Renal cortex interstitium (tissue), 11 donors: ENCODE measurements at regions not wholly inside any gene's neighbourhood (a gene's known extent, or its start where the extent isn't known, plus 50 kb on each side); places are given as distances from the start of the nearest gene placed in this dataset.

Experiments used
- DNase-seq, 11 donors: peaks; one replicate each; pipeline ENCODE4 v3.0.0-alpha.2; 2013; ENCODE audit warnings: low read depth in 9 of 11, low spot score in 4 of 11; ENCODE audit errors: extremely low read depth in 1 of 11

GRCh38 chr2:139872032-139872431 lies 1091.8 kb upstream of the NXPH2 start:
- no peak for DNase-seq

- DNase-seq = no peak
Measured at GRCh38 chr2:139867601-139868226, 1087.5 kb upstream of the NXPH2 start.

DNA sequence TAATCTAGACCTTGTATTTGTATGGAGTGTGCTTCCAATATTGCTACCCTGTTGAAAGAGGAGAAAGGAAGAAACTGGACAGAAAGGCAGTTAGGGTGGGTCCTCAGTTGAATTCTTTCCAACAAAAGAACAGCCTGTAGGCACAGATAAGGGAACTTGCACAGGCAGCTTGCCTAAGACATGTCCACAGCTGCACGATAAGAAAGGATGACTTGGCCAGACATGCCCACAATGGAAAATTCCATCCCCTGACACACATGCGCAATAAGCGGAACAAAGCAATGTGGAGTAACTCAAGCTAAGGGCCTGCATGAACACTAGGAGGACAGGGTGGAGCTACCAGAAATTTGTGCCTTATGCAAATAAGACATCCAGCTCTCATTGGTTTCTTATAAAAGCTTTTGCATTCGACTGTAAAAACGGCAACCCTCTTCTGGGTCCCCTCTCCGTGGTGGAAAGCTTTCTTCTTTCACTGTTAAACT lies 1084.7 kb upstream of the NXPH2 start:
- DNase-seq = no peak

DNA sequence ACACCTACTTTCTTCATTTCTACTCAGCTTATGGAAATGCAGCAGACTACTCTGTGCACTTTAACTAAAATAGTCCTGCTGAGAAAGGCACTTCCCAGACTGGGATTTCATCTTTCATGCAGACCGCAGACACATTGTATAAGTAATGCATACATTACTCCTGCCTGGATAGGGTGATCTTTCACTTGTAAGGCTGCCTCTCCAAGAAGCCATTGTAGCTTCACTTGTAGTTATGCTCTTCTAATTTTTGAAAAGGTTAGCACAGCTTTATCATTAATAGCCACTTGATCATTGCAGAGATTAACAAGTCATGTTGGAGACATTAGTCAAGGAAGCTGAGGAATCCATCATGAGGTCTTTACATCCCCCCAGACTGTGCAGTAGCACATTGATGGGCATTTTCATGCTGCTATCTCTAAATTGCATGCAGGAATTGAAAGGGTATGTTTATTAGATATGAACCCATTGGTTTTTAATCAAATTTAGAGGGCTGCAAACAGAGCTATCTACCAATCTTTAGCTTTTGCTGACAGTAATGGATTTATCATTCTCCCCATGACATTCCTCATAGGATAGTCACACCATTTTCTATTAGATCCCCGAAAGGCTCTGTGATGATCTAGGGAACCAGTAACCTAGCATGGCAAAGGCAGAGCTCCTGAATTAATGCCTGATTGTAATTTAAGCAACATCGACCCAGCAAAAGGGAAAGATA lies 1074.7 kb upstream of the NXPH2 start:
- no peak for DNase-seq

DNA sequence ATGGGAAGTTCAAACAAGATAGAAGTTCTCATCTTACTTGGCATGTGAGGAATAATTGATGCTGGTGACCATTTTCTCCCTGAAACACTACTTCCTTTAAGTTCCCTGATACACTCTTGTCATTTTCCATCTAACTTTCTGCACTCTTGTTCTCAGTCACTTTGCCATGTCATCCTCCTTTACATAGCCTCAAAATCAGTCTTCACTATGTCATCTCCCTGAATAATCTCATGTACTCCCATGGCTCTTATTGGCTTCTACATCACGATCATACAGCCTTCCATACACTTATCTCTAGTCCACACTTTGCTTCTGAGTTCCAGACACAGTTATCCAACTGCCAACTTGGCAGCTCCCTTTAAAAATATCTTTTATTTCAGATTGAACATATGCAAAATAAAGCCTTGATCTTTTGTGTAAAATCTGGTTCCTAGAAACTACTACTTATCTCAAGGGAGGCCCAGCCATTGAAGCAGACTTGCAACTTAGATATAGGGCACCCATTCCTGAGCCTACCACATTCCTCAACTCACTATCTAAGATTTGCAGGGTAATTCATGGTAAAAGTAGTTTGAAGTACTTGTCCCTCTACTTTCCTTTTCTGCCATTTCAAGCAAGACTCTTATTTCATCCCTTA lies 1070.2 kb upstream of the NXPH2 start:
- DNase-seq = no peak

DNA sequence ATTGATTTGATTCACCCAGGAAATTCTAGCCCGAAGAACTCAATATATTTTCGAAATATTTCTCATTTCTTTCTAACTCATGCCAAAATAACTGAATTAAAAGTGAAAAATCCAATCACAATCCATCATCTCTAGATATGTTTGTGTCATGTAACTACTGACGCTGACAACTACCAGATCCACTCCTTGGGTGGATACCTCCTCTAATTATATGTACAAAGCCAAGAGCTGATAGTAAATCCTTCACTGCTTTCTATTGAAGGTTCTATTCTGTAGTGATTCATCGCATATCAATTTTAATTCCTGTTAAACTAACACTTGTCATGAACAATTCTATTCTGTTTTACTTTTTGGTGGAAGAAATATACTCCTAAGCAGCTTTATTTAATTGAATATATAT lies 1056.6 kb upstream of the NXPH2 start:
- no peak for DNase-seq

DNA sequence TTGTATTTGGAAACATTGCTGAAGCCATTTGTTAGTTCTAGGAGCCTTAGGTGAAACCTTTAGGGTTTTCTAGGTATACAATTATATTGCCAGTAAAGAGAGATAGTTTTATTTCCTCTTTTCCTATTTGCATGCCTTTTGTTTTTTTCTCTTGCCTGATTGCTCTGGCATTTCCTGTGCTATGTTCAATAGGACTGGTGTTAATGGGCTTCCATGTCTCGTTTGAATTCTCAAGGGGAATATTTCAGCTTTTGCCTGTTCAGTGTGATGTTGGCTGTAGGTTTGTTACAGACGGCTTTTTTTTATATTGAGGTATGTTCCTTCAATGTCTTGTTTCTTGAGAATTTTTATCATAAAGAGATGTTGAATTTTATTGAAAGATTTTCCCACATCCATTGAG lies 1054.9 kb upstream of the NXPH2 start:
- DNase-seq = no peak

DNA sequence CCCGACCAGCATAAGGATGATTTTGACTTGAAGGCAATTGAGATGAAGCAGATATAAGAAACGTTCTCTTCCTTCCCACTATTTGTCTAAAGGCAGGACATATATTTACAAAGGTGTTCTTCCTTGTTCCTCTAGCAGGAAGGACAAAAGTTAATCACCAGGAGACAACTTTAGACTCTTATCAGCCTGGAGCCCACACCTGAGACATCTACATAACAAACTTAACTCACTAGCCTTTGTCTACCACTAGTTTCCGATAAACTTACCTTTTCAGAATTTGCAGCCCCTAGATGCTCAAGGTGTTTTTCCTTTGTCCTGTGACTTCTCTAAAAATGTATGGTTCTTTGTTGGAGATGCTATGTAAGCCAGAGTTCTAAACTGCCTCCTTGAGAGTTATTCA lies 1047.8 kb upstream of the NXPH2 start:
- DNase-seq = no peak

DNA sequence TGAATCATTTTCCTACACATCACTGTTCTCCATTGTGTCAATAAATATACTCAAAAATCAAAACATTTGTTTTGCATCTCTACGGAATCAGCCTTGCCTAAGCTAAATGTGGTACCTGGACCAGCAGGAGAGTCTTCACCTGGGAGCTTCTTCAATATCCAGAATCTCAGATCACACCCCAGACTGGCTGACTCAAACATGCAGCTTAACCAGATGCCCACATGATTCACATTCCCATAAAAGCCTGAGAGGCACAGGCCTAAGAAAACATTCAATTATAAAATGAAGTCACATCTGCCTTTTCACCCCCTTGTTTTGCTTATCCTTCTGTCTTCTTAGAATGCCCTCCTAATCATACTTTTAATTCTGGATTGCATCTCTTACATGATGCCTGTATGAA lies 1045.5 kb upstream of the NXPH2 start:
- DNase-seq = no peak

DNA sequence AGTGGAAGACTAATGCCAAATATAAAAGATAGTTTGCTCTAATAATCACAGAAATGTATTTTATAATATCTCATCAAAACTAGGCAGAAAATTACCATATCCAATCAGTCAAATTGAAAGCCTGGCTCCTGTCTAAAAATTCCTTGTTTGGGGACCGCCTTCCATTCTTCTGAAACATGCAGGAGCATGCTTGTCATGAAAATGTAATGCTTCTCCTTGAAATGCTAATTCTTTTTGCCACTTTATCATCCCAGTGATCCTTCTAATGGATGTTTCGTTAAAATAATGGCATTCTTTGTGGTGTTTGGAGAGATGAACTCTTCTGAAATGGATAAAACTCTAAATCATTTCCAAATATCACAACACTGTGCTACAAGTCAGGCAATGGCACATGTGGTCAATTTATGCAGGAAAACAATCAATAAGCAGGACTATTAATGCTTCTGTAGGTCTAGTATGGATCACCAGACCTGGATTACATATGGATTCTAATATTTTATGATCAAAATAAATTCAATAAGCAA lies 1039.1 kb upstream of the NXPH2 start:
- no peak for DNase-seq

- DNase-seq = no peak
Measured at GRCh38 chr2:139814458-139814857, 1034.3 kb upstream of the NXPH2 start.

- DNase-seq = no peak
Measured at GRCh38 chr2:139813340-139813739, 1033.2 kb upstream of the NXPH2 start.

- DNase-seq = no peak
Measured at GRCh38 chr2:139805441-139805840, 1025.3 kb upstream of the NXPH2 start.

DNA sequence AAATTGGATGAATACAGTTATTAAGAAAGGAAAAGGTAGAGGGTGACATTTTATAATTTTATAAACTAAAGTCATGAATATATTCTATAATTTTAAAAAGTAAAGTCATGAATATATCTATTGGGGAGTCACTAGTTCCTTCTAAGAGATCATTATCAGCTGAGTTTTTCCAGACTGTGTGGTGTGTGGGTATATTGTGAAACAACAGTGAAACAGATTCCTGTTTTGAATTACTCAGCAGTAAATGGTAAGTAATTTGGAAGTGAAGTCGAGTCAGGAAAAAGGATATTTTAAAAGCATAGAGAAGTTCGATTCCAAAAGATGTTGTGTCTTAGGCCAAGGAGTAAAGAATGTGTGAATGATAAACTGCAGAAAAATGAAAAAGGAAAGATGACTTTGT lies 1018.2 kb upstream of the NXPH2 start:
- DNase-seq = no peak

DNA sequence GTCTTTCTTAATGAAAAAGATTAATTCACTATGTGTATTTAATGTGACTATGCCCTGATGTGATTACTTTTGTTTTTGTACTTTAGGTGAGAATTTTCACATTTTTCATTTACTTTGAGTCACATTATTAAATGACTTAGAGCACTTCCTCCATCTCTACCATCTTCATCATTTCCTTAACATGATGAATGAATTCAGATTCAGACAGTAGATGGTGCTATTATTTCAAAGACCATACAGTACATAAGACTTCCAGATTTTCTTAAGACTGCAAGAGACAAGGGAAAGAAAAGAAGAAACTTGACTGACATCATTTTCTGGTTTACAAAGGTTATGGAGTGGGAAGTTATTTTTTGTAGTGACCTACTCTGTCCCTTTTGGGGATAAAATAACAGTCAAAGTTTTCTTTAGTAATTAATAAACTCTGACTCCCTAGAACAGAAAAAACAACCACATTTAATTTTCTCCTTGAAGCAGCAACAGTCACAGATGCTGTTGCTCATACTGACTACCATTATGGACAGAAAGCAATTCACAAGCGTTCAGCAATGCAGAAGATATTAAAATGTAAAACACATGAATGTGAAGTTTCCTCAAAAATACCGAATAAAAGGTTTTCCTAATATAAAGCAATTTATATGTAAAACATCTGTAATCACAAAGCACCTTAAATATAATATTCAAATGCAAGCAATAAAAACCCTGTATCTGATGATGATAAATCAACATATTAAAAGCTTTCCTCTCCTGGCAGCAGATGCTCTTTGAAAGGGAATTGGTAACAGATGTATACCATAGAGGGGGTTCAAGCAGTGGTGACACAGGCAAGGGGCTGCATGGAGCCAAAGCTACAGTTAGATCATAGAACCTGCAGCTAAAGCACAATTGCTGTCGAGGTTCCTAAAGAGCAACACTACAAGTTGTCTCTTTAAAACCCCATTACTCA lies 1010.9 kb upstream of the NXPH2 start:
- DNase-seq = peak in 9 of 11 donors; percentile 14 to 43 (median 27)

GRCh38 chr2:139790136-139790535 lies 1009.9 kb upstream of the NXPH2 start:
- DNase-seq = no peak

- DNase-seq = no peak
Measured at GRCh38 chr2:139778732-139779131, 998.5 kb upstream of the NXPH2 start.

DNA sequence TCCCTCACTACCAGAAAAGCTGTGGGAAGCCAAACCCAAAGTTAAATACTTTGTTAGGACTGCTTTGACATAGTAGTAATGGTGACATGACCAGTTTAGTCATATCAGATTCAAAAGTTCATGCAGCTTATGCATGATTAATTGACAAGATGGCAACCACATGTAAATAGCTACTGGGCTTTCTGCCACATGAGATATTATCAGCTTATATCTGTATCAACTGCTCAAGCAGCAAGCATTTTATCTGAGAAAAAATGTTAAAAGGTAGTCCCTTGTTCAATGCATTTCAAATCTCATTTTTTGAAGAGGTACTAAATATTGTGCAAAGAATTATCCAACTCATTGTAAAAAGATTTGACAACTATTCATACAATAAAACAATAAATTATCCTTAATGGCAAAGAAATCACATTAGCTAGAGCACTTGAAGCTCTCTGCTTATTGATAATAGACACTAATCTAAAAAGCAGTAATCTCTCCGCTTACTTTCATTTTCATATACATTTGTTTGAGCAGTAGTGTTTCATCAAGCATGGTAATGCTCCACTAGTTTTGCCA lies 993.6 kb upstream of the NXPH2 start:
- no peak for DNase-seq

- no peak for DNase-seq
Measured at GRCh38 chr2:139769633-139770032, 989.4 kb upstream of the NXPH2 start.
